Spleen (tissue), 11 donors: ENCODE measurements at regions not wholly inside any gene's neighbourhood (a gene's known extent, or its start where the extent isn't known, plus 50 kb on each side); places are given as distances from the start of the nearest gene placed in this dataset.

Experiments
- DNase-seq: peaks from one replicate; pipeline ENCODE4 v3.0.0-alpha.2; 2020
- H3K27ac ChIP-seq, 8 donors: fragments of 200-600 bp; sonication (generic) in 7 of 8; 1 replicate in 4 of 8; 2 replicates in 4 of 8; pipeline versions ENCODE4 v1.5.0 to v1.8.0; 2016 to 2021; ENCODE audit warnings: inconsistent platforms in 4 of 8, mild to moderate bottlenecking in 4 of 8, moderate library complexity in 1 of 8
- H3K27me3 ChIP-seq, 7 donors: fragments of 200-600 bp; sonication (generic) in 6 of 7; replicated peaks in 1 of 7; 1 replicate in 4 of 7; 2 replicates in 3 of 7; pipeline versions ENCODE4 v1.5.0 to v1.8.0; 2016 to 2021; ENCODE audit warnings: inconsistent platforms in 3 of 7, mild to moderate bottlenecking in 1 of 7
- H3K36me3 ChIP-seq, 6 donors: fragments of 200-600 bp; sonication (generic) in 5 of 6; 1 replicate in 4 of 6; 2 replicates in 2 of 6; pipeline versions ENCODE4 v1.5.0 to v1.8.0; 2016 to 2021; ENCODE audit warnings: inconsistent platforms in 2 of 6
- H3K4me1 ChIP-seq, 6 donors: fragments of 200-600 bp; sonication (generic) in 5 of 6; 1 replicate in 3 of 6; 2 replicates in 3 of 6; pipeline versions ENCODE4 v1.5.0 to v1.8.0; 2016 to 2021; ENCODE audit warnings: inconsistent platforms in 3 of 6
- H3K4me3 ChIP-seq, 8 donors: fragments of 200-600 bp; sonication (generic) in 7 of 8; 1 replicate in 4 of 8; 2 replicates in 4 of 8; pipeline versions ENCODE4 v1.5.0 to v1.8.0; 2016 to 2021; ENCODE audit warnings: inconsistent platforms in 4 of 8, mild to moderate bottlenecking in 4 of 8, moderate library complexity in 2 of 8
- H3K9me3 ChIP-seq, 8 donors: fragments of 200-600 bp; sonication (generic) in 7 of 8; 1 replicate in 4 of 8; 2 replicates in 4 of 8; pipeline versions ENCODE4 v1.5.0 to v1.8.0; 2016 to 2021; ENCODE audit warnings: inconsistent platforms in 4 of 8
- POLR2A ChIP-seq, 3 donors: fragments of 450-650 bp; IDR thresholded peaks; one replicate each; pipeline ENCODE4 v1.5.1; 2017; ENCODE audit warnings: antibody characterized with exemption in 3 of 3, mild to moderate bottlenecking in 1 of 3
- POLR2AphosphoS5 ChIP-seq, 3 donors: sonication (generic); formaldehyde crosslinking; IDR thresholded peaks; one replicate each; pipeline ENCODE4 v1.5.1; 2017; ENCODE audit warnings: antibody characterized with exemption in 3 of 3
- WGBS, 5 donors: extraction: QIAGEN DNeasy Blood & Tissue Kit in 3 of 5; methylation state at CpG; one replicate each; pipeline versions ENCODE4 v1.1.5 to v1.1.7; 2013 to 2018; 5-methylcytosine and 5-hydroxymethylcytosine counted together
- intact Hi-C: fragments of 100-400 bp; cut with DNase I; formaldehyde crosslinking; loops from one replicate; pipeline ENCODE4 v1.15.0; 2023; ENCODE audit warnings: low total_unique reads
- TF ChIP-seq, protein P1 (sequence below), 11 experiments: fragments of 200-600 bp in 7 of 11; fragments of 450-650 bp in 4 of 11; sonication (generic) in 4 of 11; IDR thresholded peaks in 8 of 11; conservative IDR thresholded peaks in 3 of 11; 1 replicate in 7 of 11; 2 replicates in 4 of 11; pipeline versions ENCODE4 v1.4.0 to v1.8.0; 2016 to 2021; ENCODE audit warnings: antibody characterized with exemption in 11 of 11, inconsistent platforms in 4 of 11, mild to moderate bottlenecking in 1 of 11
- donor health status: healthy with polysubstance abuse.
- donor health status: DM: no; HTN: no; CAD: no; lungs with moderate emphysema.
- donor health status: DM: no; HTN: no; CAD: no.
- donor health status: Bipolar disorder and iron deficiency.
- donor health status: healthy.
- donor health status: DM: no; HTN: no; CAD: no.
- donor health status: DM: yes; HTN: yes; CAD: no.

DNA sequence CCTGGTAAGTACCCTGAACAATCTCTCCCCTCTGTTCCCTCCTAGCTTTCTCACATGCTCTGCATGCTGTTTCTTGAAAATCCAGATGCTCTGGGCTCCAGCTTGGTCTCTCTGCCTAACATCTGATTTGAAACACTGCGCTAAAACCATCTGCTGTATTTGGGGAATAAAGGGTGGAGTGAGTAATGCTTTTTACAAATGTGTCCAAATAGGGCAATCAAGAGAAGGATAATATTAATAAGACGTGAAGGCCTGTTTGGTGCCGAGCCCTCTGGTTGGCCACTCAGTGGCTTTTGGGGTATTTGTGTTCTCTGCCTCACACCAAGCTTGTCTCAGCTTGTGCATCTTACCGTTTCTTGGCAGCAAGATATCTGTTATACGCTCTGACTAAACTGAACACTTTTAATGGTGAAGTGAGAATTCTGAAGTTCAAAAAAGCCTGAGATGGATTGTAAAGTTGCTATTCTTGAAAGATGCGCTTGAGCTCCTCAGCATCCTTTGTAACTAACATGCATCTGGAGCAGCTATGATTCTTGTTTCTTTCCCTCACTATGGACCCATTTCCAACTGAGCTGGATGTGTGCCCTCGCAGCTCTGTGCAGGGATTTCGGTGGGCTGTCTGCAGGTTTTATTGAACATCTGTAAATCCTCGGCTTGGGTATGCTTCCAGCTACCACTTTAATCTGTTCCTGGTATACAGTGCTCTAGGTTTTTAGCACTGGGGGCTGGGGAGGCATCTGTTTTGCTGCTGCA is 269.4 kb downstream of the RWDD3 start:
- Histone ChIP-seq H3K4me3 (no peak overlapping the region), H3K27me3 (no peaks in the 10 kb centered on the region), H3K36me3 (no peaks in the 10 kb centered on the region), H3K9me3 (peaks cover 0 to 10% (median 0%) of the 10 kb centered on the region in 8 donors), H3K27ac (no peak overlapping the region), H3K4me1 (no peaks in the 10 kb centered on the region)
- 86 to 92% (median 87%) methylated on average over 9 of the region's 9 CpGs for WGBS, 5 donors
- intact Hi-C loops = no loop called here
- no peak for DNase-seq
- TF ChIP-seq POLR2AphosphoS5 (IDR thresholded peaks at IDR 0.05) (no peak), POLR2A (IDR thresholded peaks at IDR 0.05) (no peak)
- TF ChIP-seq, protein P1, sequence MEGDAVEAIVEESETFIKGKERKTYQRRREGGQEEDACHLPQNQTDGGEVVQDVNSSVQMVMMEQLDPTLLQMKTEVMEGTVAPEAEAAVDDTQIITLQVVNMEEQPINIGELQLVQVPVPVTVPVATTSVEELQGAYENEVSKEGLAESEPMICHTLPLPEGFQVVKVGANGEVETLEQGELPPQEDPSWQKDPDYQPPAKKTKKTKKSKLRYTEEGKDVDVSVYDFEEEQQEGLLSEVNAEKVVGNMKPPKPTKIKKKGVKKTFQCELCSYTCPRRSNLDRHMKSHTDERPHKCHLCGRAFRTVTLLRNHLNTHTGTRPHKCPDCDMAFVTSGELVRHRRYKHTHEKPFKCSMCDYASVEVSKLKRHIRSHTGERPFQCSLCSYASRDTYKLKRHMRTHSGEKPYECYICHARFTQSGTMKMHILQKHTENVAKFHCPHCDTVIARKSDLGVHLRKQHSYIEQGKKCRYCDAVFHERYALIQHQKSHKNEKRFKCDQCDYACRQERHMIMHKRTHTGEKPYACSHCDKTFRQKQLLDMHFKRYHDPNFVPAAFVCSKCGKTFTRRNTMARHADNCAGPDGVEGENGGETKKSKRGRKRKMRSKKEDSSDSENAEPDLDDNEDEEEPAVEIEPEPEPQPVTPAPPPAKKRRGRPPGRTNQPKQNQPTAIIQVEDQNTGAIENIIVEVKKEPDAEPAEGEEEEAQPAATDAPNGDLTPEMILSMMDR (IDR thresholded peaks at IDR 0.05 in 8 of 11, conservative IDR thresholded peaks at IDR 0.05 in 3 of 11) = no peak

DNA sequence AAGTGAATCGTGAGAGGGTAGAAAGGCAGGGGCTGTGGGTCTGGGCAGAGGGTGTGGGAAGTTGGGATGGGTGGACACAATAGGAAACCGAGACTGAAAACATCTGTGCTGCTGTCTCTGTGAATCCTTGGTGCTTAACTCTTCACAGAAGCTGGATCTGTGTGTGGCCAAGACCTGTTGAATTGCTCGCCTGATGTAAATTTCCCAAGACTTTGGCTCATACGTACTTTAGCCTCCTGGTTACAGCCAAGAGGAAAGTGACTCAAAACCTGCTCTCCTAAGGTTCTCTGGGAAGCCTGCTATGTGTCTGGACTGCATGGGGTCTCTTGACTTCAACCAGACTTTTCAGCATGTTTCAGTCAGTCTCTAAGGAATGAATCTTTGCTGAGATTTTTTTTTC is 270.3 kb downstream of the RWDD3 start:
- H3K27me3 ChIP-seq = no peaks in the 10 kb centered on the region
- no peaks in the 10 kb centered on the region for H3K36me3 ChIP-seq
- intact Hi-C loops = no loop called here
- DNase-seq = no peak
- H3K4me3 ChIP-seq = no peak overlapping the region
- WGBS, 5 donors = 68 to 82% (median 75%) methylated on average over 4 of the region's 4 CpGs
- TF ChIP-seq, protein P1 (IDR thresholded peaks at IDR 0.05 in 8 of 11, conservative IDR thresholded peaks at IDR 0.05 in 3 of 11) = no peak
- TF ChIP-seq POLR2AphosphoS5 (IDR thresholded peaks at IDR 0.05) (no peak), POLR2A (IDR thresholded peaks at IDR 0.05) (no peak)
- no peaks in the 10 kb centered on the region for H3K4me1 ChIP-seq
- H3K27ac ChIP-seq = no peak overlapping the region
- H3K9me3 ChIP-seq = peaks cover 0 to 16% (median 0%) of the 10 kb centered on the region in 8 donors

DNA sequence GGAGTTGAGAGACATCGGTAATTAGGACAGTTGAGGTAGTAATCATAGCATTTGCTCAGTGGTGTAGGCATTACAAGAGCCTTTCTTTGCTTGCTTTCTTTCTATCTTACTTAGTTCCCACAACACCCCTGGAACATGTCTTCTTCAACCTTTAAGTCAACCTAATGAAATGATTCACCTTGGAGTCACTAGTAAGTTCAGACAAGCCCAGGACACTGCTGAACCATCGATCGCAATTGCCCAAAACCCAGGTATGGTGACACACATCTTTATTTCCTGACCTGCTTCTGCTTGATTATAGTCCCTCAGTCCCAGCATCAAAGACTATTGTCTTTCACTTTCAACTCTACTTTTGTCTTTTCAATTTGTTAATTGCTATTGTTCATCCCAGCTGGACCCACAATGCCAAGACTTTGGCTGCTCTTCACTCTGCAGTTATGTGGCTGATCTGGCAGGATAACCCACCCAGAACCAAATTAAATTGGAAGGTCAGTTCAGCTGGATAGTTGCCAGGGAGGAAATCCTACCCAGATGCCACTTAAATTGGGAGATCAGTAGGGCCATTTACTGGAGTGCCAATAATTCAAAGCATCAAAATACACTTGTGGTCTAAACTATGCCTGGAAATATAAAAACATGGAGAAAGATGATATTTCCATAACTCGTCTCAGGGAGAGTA is 272.9 kb downstream of the RWDD3 start:
- TF ChIP-seq POLR2AphosphoS5 (IDR thresholded peaks at IDR 0.05) (no peak), POLR2A (IDR thresholded peaks at IDR 0.05) (no peak)
- TF ChIP-seq, protein P1 (IDR thresholded peaks at IDR 0.05 in 8 of 11, conservative IDR thresholded peaks at IDR 0.05 in 3 of 11) = no peak
- H3K36me3 ChIP-seq = no peaks in the 10 kb centered on the region
- no peaks in the 10 kb centered on the region for H3K4me1 ChIP-seq
- intact Hi-C loops = no loop called here
- DNase-seq = no peak
- H3K27ac ChIP-seq = no peak overlapping the region
- peaks cover 0 to 21% (median 0%) of the 10 kb centered on the region in 8 donors for H3K9me3 ChIP-seq
- WGBS, 5 donors = 85 to 92% (median 90%) methylated on average over 4 of the region's 4 CpGs
- H3K4me3 ChIP-seq = no peak overlapping the region
- no peaks in the 10 kb centered on the region for H3K27me3 ChIP-seq

DNA sequence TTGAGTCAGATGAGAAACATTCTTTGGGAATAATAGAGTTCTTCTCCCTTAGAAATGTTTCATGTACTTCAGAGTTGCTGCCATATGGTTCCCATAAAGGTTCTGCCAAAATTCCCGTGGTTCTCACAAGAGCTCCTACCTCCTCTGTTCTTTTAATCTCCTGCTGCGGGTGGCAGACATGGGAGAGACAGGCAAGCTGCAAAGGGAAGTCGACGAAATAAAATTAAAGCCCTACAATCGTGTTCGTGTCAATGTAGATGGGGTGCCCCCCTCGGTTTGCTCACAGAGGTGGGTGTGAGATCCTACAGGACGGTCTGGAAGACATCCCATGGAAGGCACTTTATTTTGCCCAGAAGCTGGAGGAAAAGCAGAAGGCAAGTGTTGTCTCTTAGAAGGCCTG is 276.0 kb downstream of the RWDD3 start:
- intact Hi-C loops = no loop called here
- Histone ChIP-seq H3K36me3 (no peaks in the 10 kb centered on the region), H3K4me3 (no peak overlapping the region), H3K27me3 (no peaks in the 10 kb centered on the region), H3K4me1 (no peaks in the 10 kb centered on the region), H3K9me3 (peaks cover 0 to 23% (median 0%) of the 10 kb centered on the region in 8 donors), H3K27ac (no peak overlapping the region)
- WGBS, 5 donors = 63 to 80% (median 73%) methylated on average over 8 of the region's 8 CpGs
- no peak for DNase-seq
- TF ChIP-seq, protein P1 (IDR thresholded peaks at IDR 0.05 in 8 of 11, conservative IDR thresholded peaks at IDR 0.05 in 3 of 11) = no peak
- TF ChIP-seq POLR2AphosphoS5 (IDR thresholded peaks at IDR 0.05) (no peak), POLR2A (IDR thresholded peaks at IDR 0.05) (no peak)
